ENCODE measurements at regions not wholly inside any gene's neighbourhood (a gene's known extent, or its start where the extent isn't known, plus 50 kb on each side); places are given as distances from the start of the nearest gene placed in this dataset.
"Not testable (repeated sequence)": the region's sequence is repeated elsewhere in the genome, so short reads cannot be mapped to it uniquely, and the experiment has no call there.

- intact Hi-C loops (cut with micrococcal nuclease) = no loop called here
- H3K9me2 ChIP-seq (ENCODE audit: insufficient read depth) = no peaks in the 10 kb centered on the region
- ChIA-PET CTCF (interaction anchor here (1.7 kb wide), 1 partner anchor 85 kb away, joined by 4 read pairs; no protein-coding TSS in a partner anchor), RAD21 (ENCODE audit: low non-redundant PET in 1 of 2, low total read pairs in 2 of 2, uncharacterized antibody in 2 of 2, unreplicated experiment in 2 of 2) (no interaction called here), POLR2A (no interaction called here)
- H3K4me2 ChIP-seq (ENCODE audit: low read length) = no peak overlapping the region
- H3K27ac ChIP-seq (ENCODE audit: low read depth, low read length) = no peak overlapping the region
- no peaks in the 10 kb centered on the region for H3K27me3 ChIP-seq (ENCODE audit: insufficient read depth, low read length)
- TF ChIP-seq MAX (IDR thresholded peaks at IDR 0.05) = no peak
- no peak for TF ChIP-seq ATF3 (IDR thresholded peaks at IDR 0.05)
- TF ChIP-seq EZH2phosphoT487 (IDR thresholded peaks at IDR 0.05; ENCODE audit: borderline replicate concordance) = no peak
- TF ChIP-seq RAD21 (IDR thresholded peaks at IDR 0.05; ENCODE audit: low read depth) = no peak
- no peak for TF ChIP-seq EGR1 (IDR thresholded peaks at IDR 0.05; ENCODE audit: low read depth)
- no peak for TF ChIP-seq FOSL1 (IDR thresholded peaks at IDR 0.05; ENCODE audit: low read depth)
- TF ChIP-seq SP1 (IDR thresholded peaks at IDR 0.05; ENCODE audit: low read depth) = no peak
- no peak for TF ChIP-seq SIN3A (IDR thresholded peaks at IDR 0.05; ENCODE audit: low read depth)
- TF ChIP-seq JUND (IDR thresholded peaks at IDR 0.05) = no peak
- TF ChIP-seq, protein P1, sequence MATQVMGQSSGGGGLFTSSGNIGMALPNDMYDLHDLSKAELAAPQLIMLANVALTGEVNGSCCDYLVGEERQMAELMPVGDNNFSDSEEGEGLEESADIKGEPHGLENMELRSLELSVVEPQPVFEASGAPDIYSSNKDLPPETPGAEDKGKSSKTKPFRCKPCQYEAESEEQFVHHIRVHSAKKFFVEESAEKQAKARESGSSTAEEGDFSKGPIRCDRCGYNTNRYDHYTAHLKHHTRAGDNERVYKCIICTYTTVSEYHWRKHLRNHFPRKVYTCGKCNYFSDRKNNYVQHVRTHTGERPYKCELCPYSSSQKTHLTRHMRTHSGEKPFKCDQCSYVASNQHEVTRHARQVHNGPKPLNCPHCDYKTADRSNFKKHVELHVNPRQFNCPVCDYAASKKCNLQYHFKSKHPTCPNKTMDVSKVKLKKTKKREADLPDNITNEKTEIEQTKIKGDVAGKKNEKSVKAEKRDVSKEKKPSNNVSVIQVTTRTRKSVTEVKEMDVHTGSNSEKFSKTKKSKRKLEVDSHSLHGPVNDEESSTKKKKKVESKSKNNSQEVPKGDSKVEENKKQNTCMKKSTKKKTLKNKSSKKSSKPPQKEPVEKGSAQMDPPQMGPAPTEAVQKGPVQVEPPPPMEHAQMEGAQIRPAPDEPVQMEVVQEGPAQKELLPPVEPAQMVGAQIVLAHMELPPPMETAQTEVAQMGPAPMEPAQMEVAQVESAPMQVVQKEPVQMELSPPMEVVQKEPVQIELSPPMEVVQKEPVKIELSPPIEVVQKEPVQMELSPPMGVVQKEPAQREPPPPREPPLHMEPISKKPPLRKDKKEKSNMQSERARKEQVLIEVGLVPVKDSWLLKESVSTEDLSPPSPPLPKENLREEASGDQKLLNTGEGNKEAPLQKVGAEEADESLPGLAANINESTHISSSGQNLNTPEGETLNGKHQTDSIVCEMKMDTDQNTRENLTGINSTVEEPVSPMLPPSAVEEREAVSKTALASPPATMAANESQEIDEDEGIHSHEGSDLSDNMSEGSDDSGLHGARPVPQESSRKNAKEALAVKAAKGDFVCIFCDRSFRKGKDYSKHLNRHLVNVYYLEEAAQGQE (IDR thresholded peaks at IDR 0.05; ENCODE audit: low read depth) = no peak
- TF ChIP-seq ELF1 (IDR thresholded peaks at IDR 0.05; ENCODE audit: borderline replicate concordance, low read depth) = no peak
- no peak for TF ChIP-seq EZH2 (IDR thresholded peaks at IDR 0.05)
- no peak for TF ChIP-seq CBX3 (IDR thresholded peaks at IDR 0.05; ENCODE audit: low read depth)
- H2AFZ ChIP-seq (ENCODE audit: low read depth, low read length, poor library complexity, severe bottlenecking) = no peak overlapping the region
- H3K4me3 ChIP-seq (replicated peaks in 1 of 2; ENCODE audit: low read depth in 1 of 2, low read length in 2 of 2) = no peak overlapping the region
- DNase-seq (ENCODE audit: low read depth, low spot score) = no peak
- no peaks in the 10 kb centered on the region for H3K79me2 ChIP-seq (ENCODE audit: insufficient read depth, low read length)
- no TSS peak for BruUV-seq (replicated peaks)
- H3K36me3 ChIP-seq (ENCODE audit: control insufficient read depth in 1 of 2, insufficient read depth in 2 of 2, low read length in 2 of 2) = no peaks in the 10 kb centered on the region
- no peak for ATAC-seq
- no peaks in the 10 kb centered on the region for H4K20me1 ChIP-seq (ENCODE audit: insufficient read depth)
- no peak overlapping the region for H3K9ac ChIP-seq (ENCODE audit: low read length)
- peaks cover 8 to 9% of the 10 kb centered on the region in 2 experiments; a peak in 3 of 4 replicates for H3K4me1 ChIP-seq (ENCODE audit: control insufficient read depth in 1 of 2, insufficient read depth in 2 of 2, low read length in 2 of 2)
- H3K9me3 ChIP-seq (ENCODE audit: control insufficient read depth in 1 of 2, insufficient read depth in 1 of 2, low read depth in 1 of 2, low read length in 2 of 2) = no peaks in the 10 kb centered on the region
These were observed 83.0 kb downstream of the GADD45G start for GRCh38 chr9:89687848-89688247.

DNA sequence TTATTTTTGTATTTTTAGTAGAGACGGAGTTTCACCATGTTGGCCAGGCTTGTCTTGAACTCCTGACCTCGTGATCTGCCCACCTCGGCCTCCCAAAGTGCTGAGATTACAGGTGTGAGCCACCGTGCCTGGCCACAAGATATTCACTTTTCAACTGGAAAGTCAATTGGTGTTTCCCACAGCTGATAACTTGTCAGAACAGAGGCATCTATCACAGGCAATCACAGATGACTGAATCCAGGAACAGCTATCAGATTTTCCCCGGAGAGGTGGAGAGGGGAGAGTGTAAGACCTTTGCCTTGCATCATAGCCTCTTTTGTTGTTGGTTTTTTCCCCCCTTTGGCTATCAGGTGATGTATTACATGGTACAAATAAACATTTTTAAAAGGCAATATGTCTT is 84.5 kb downstream of the GADD45G start:
- POLR2A ChIA-PET; H3K36me3 ChIP-seq (ENCODE audit: control insufficient read depth in 1 of 2, insufficient read depth in 2 of 2, low read length in 2 of 2); RAD21 ChIA-PET (ENCODE audit: low non-redundant PET in 1 of 2, low total read pairs in 2 of 2, uncharacterized antibody in 2 of 2, unreplicated experiment in 2 of 2); H3K4me1 ChIP-seq (ENCODE audit: control insufficient read depth in 1 of 2, insufficient read depth in 2 of 2, low read length in 2 of 2); BruUV-seq (replicated peaks); H3K79me2 ChIP-seq (ENCODE audit: insufficient read depth, low read length); intact Hi-C loops (cut with micrococcal nuclease); H3K4me2 ChIP-seq (ENCODE audit: low read length); H3K9me3 ChIP-seq (ENCODE audit: control insufficient read depth in 1 of 2, insufficient read depth in 1 of 2, low read depth in 1 of 2, low read length in 2 of 2); H3K27me3 ChIP-seq (ENCODE audit: insufficient read depth, low read length); H2AFZ ChIP-seq (ENCODE audit: low read depth, low read length, poor library complexity, severe bottlenecking); H3K4me3 ChIP-seq (replicated peaks in 1 of 2; ENCODE audit: low read depth in 1 of 2, low read length in 2 of 2); H3K9me2 ChIP-seq (ENCODE audit: insufficient read depth); H4K20me1 ChIP-seq (ENCODE audit: insufficient read depth); H3K27ac ChIP-seq (ENCODE audit: low read depth, low read length); H3K9ac ChIP-seq (ENCODE audit: low read length); ATAC-seq; DNase-seq (ENCODE audit: low read depth, low spot score): not testable (repeated sequence)
- CTCF ChIA-PET = interaction anchor here (1.7 kb wide), 1 partner anchor 86 kb away, joined by 4 read pairs; no protein-coding TSS in a partner anchor
